NB4 (cell line): ENCODE measurements at regions not wholly inside any gene's neighbourhood (a gene's known extent, or its start where the extent isn't known, plus 50 kb on each side); places are given as distances from the start of the nearest gene placed in this dataset.

Experiments used
- MYC ChIP-seq: IDR thresholded peaks from 2 replicates; pipeline ENCODE4 v1.6.1; 2011; ENCODE audit warnings: low read depth, low read length
- POLR2A ChIP-seq: IDR thresholded peaks from 2 replicates; pipeline ENCODE4 v1.6.1; 2011; ENCODE audit warnings: mild to moderate bottlenecking; ENCODE audit not compliant: insufficient read length; ENCODE audit errors: extremely low read depth
- TF ChIP-seq, protein P1 (sequence below): IDR thresholded peaks from one replicate; pipeline ENCODE4 v1.5.1; 2012; ENCODE audit warnings: low read depth, low read length
- TF ChIP-seq, protein P2 (sequence below): IDR thresholded peaks from 2 replicates; pipeline ENCODE4 v1.6.1; 2011; ENCODE audit warnings: low read depth, low read length

DNA sequence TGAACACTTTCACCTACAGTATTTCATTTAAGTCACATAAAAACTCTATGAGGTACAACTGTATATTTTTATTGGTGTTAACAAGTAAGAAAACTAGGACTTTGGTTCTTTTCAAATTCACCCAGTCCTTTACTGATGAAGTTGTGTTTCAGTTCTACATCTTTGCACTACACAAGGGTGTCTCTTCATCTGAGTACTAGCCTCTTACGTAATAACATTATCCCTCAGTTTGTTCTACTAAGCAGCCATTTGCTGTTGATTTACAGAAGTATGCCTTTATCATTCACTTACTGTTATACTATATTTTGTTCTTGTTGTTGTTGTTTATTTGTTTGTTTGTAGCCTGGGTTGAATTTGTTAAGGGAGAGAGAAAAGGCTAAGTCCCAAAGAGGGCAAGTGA, 311.9 kb downstream of the PLOD2 start:
- no peak for TF ChIP-seq POLR2A
- TF ChIP-seq, protein P1, sequence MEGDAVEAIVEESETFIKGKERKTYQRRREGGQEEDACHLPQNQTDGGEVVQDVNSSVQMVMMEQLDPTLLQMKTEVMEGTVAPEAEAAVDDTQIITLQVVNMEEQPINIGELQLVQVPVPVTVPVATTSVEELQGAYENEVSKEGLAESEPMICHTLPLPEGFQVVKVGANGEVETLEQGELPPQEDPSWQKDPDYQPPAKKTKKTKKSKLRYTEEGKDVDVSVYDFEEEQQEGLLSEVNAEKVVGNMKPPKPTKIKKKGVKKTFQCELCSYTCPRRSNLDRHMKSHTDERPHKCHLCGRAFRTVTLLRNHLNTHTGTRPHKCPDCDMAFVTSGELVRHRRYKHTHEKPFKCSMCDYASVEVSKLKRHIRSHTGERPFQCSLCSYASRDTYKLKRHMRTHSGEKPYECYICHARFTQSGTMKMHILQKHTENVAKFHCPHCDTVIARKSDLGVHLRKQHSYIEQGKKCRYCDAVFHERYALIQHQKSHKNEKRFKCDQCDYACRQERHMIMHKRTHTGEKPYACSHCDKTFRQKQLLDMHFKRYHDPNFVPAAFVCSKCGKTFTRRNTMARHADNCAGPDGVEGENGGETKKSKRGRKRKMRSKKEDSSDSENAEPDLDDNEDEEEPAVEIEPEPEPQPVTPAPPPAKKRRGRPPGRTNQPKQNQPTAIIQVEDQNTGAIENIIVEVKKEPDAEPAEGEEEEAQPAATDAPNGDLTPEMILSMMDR: no peak
- no peak for TF ChIP-seq MYC
- TF ChIP-seq, protein P2, sequence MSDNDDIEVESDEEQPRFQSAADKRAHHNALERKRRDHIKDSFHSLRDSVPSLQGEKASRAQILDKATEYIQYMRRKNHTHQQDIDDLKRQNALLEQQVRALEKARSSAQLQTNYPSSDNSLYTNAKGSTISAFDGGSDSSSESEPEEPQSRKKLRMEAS: no peak
